H9 (cell line): ENCODE measurements at regions not wholly inside any gene's neighbourhood (a gene's known extent, or its start where the extent isn't known, plus 50 kb on each side); places are given as distances from the start of the nearest gene placed in this dataset.

ENCODE experiments used
- DNase-seq: peaks from one replicate; pipeline ENCODE4 v3.0.0-alpha.2; 2017
- H2AFZ ChIP-seq: one replicate; pipeline ENCODE4 v1.6.1; 2013; ENCODE audit warnings: mild to moderate bottlenecking, low read length, control low read depth, moderate library complexity
- H2AK5ac ChIP-seq: 2 replicates; pipeline ENCODE4 v1.6.1; 2013; ENCODE audit warnings: low read length, control low read depth, mixed read lengths; ENCODE audit not compliant: insufficient read length
- H2BK120ac ChIP-seq: one replicate; pipeline ENCODE4 v1.6.1; 2013; ENCODE audit warnings: low read depth, mild to moderate bottlenecking, low read length, control low read depth, inconsistent platforms; ENCODE audit not compliant: poor library complexity, severe bottlenecking
- H2BK12ac ChIP-seq: 2 replicates; pipeline ENCODE4 v1.6.1; 2013; ENCODE audit warnings: low read length, control low read depth, mixed read lengths, low read depth; ENCODE audit not compliant: insufficient read length
- H2BK15ac ChIP-seq: 2 replicates; pipeline ENCODE4 v1.6.1; 2013; ENCODE audit warnings: low read depth, low read length, control low read depth
- H2BK20ac ChIP-seq: one replicate; pipeline ENCODE4 v1.6.1; 2013; ENCODE audit warnings: low read depth, mild to moderate bottlenecking, low read length, control low read depth, inconsistent platforms; ENCODE audit not compliant: poor library complexity, severe bottlenecking
- H2BK5ac ChIP-seq: 2 replicates; pipeline ENCODE4 v1.6.1; 2013; ENCODE audit warnings: low read length, control low read depth, mixed read lengths; ENCODE audit not compliant: insufficient read length
- H3K14ac ChIP-seq: 2 replicates; pipeline ENCODE4 v1.6.1; 2013; ENCODE audit warnings: low read length, control low read depth; ENCODE audit not compliant: insufficient read depth
- H3K18ac ChIP-seq: 2 replicates; pipeline ENCODE4 v1.6.1; 2013; ENCODE audit warnings: low read depth, mild to moderate bottlenecking, mixed read lengths, low read length, control low read depth; ENCODE audit not compliant: insufficient read length
- H3K23ac ChIP-seq: 2 replicates; pipeline ENCODE4 v1.6.1; 2013; ENCODE audit warnings: low read length, control low read depth, mixed read lengths, low read depth; ENCODE audit not compliant: insufficient read length
- H3K23me2 ChIP-seq: 2 replicates; pipeline ENCODE4 v1.6.1; 2013; ENCODE audit warnings: low read depth, mild to moderate bottlenecking, mixed read lengths, low read length, control low read depth; ENCODE audit not compliant: insufficient read length, poor library complexity, severe bottlenecking
- H3K27ac ChIP-seq: 2 replicates; pipeline ENCODE4 v1.5.1; 2013; ENCODE audit warnings: low read length, control low read depth, mixed read lengths, low read depth; ENCODE audit not compliant: insufficient read length
- H3K27me3 ChIP-seq: 2 replicates; pipeline ENCODE4 v1.6.1; 2013; ENCODE audit warnings: low read length, control low read depth, inconsistent platforms; ENCODE audit not compliant: insufficient read depth
- H3K4ac ChIP-seq: 2 replicates; pipeline ENCODE4 v1.6.1; 2013; ENCODE audit warnings: low read depth, mild to moderate bottlenecking, control low read depth, inconsistent platforms, low read length, moderate library complexity
- H3K4me1 ChIP-seq: 2 replicates; pipeline ENCODE4 v1.6.1; 2013; ENCODE audit warnings: low read length, control low read depth, inconsistent platforms; ENCODE audit not compliant: insufficient read depth
- H3K4me2 ChIP-seq: 2 replicates; pipeline ENCODE4 v1.6.1; 2013; ENCODE audit warnings: low read length, control low read depth, mixed read lengths; ENCODE audit not compliant: insufficient read length, insufficient read depth
- H3K56ac ChIP-seq: 2 replicates; pipeline ENCODE4 v1.6.1; 2013; ENCODE audit warnings: low read depth, mild to moderate bottlenecking, mixed read lengths, low read length, control low read depth; ENCODE audit not compliant: insufficient read length
- H3K79me1 ChIP-seq: 2 replicates; pipeline ENCODE4 v1.6.1; 2013; ENCODE audit warnings: low read depth, mild to moderate bottlenecking, moderate library complexity, low read length, control low read depth, inconsistent platforms; ENCODE audit not compliant: insufficient read depth, poor library complexity, severe bottlenecking
- H3K79me2 ChIP-seq: 2 replicates; pipeline ENCODE4 v1.6.1; 2013; ENCODE audit warnings: low read length, control low read depth, inconsistent platforms; ENCODE audit not compliant: insufficient read depth
- H3K9ac ChIP-seq: 2 replicates; pipeline ENCODE4 v1.6.1; 2013; ENCODE audit warnings: low read length, control low read depth, mixed read lengths; ENCODE audit not compliant: insufficient read length; ENCODE audit errors: extremely low read depth
- H3K9me3 ChIP-seq: one replicate; pipeline ENCODE4 v1.6.1; 2013; ENCODE audit warnings: low read depth, low read length, inconsistent platforms; ENCODE audit not compliant: control insufficient read depth
- H3T11ph ChIP-seq: one replicate; pipeline ENCODE4 v1.6.1; 2013; ENCODE audit warnings: mild to moderate bottlenecking, low read length, control low read depth, inconsistent platforms
- H4K20me1 ChIP-seq: one replicate; pipeline ENCODE4 v1.6.1; 2013; ENCODE audit not compliant: control insufficient read depth, insufficient read length, insufficient read depth
- H4K5ac ChIP-seq: 2 replicates; pipeline ENCODE4 v1.6.1; 2013; ENCODE audit warnings: low read depth, mild to moderate bottlenecking, mixed read lengths, low read length, control low read depth; ENCODE audit not compliant: insufficient read length
- H4K8ac ChIP-seq: replicated peaks from 2 replicates; pipeline ENCODE4 v1.6.1; 2013; ENCODE audit warnings: low read length, control low read depth, mixed read lengths, low read depth; ENCODE audit not compliant: insufficient read length
- H4K91ac ChIP-seq: 2 replicates; pipeline ENCODE4 v1.6.1; 2013; ENCODE audit warnings: low read depth, mild to moderate bottlenecking, moderate library complexity, mixed read lengths, low read length, control low read depth; ENCODE audit not compliant: insufficient read length
- H3K27ac Mint-ChIP-seq, 3 experiments: 2 replicates in 2 of 3; 3 replicates in 1 of 3; pipeline ENCODE4 v1.8.0; 2020 to 2021; ENCODE audit warnings: mixed read lengths in 3 of 3, mild to moderate bottlenecking in 1 of 3, moderate library complexity in 1 of 3
- H3K27me3 Mint-ChIP-seq: 2 replicates; pipeline ENCODE4 v1.8.0; 2021; ENCODE audit warnings: low read depth, mild to moderate bottlenecking, moderate library complexity, mixed read lengths
- H3K36me3 Mint-ChIP-seq, 3 experiments: 2 replicates in 2 of 3; 3 replicates in 1 of 3; pipeline ENCODE4 v1.8.0; 2020 to 2021; ENCODE audit warnings: low read depth in 3 of 3, mixed read lengths in 3 of 3; ENCODE audit not compliant: insufficient read depth in 1 of 3
- H3K4me1 Mint-ChIP-seq, 2 experiments: 2 replicates each; pipeline ENCODE4 v1.8.0; 2020; ENCODE audit warnings: mixed read lengths in 2 of 2
- H3K4me3 Mint-ChIP-seq, 2 experiments: 2 replicates in 1 of 2; 3 replicates in 1 of 2; pipeline ENCODE4 v1.8.0; 2020 to 2021; ENCODE audit warnings: mild to moderate bottlenecking in 2 of 2, mixed read lengths in 2 of 2, moderate library complexity in 1 of 2
- H3K9me3 Mint-ChIP-seq, 2 experiments: 2 replicates in 1 of 2; 3 replicates in 1 of 2; pipeline ENCODE4 v1.8.0; 2020; ENCODE audit warnings: mild to moderate bottlenecking in 2 of 2, mixed read lengths in 2 of 2, moderate library complexity in 1 of 2
- WGBS: extraction: QIAGEN DNeasy Blood & Tissue Kit; methylation state at CpG from one replicate; pipeline ENCODE4 v1.1.7; 2013; ENCODE audit warnings: missing lambda C conversion rate, low lambda C conversion rate, mixed read lengths; ENCODE audit not compliant: insufficient read length; ENCODE audit errors: extremely low coverage; 5-methylcytosine and 5-hydroxymethylcytosine counted together
- TF ChIP-seq, protein P1 (sequence below): fragments of 200-600 bp; sonication (generic); conservative IDR thresholded peaks from 3 replicates; pipeline ENCODE4 v1.8.0; 2021; ENCODE audit warnings: antibody characterized with exemption, mild to moderate bottlenecking

DNA sequence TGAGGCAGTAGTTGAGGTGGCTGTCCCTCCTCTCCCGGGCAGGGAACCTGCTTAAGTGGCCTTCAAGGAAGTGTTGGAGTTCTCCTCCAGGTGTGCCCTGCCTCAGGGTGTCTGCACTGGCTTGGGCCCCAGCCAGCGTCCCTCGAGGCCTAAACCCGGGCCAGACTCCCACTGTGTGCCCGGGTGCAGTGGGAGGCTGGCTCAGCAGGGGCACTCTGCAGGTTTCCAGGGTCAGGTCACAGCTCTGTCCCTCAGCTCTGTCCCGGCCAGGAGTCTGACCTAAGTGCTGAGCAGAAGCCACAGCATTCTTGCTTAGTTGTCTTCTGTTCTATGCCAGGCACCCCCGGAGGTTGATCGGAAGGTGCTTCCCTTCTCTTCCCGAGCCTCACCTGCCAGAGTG is 69.0 kb upstream of the OTOS start:
- Histone ChIP-seq H4K8ac (no peak overlapping the region), H2BK5ac (no peak overlapping the region), H4K20me1 (no peaks in the 10 kb centered on the region), H3T11ph (no peak overlapping the region), H2BK12ac (no peak overlapping the region), H3K23me2 (no peaks in the 10 kb centered on the region), H3K9me3 (no peaks in the 10 kb centered on the region), H3K4me1 (peaks cover 6% of the 10 kb centered on the region; the same call in 1 of the 2 replicates), H2AK5ac (no peak overlapping the region), H3K4me2 (no peak overlapping the region), H2BK20ac (no peak overlapping the region), H3K79me1 (no peaks in the 10 kb centered on the region), H3K79me2 (no peaks in the 10 kb centered on the region), H3K27ac (no peak overlapping the region), H2AFZ (no peak overlapping the region), H3K27me3 (no peaks in the 10 kb centered on the region), H3K23ac (no peak overlapping the region), H3K4ac (no peak overlapping the region), H2BK120ac (no peak overlapping the region), H3K18ac (no peak overlapping the region), H3K14ac (no peak overlapping the region; the same call in 1 of the 2 replicates), H4K91ac (no peak overlapping the region), H3K9ac (no peak overlapping the region), H4K5ac (no peak overlapping the region), H3K56ac (no peak overlapping the region), H2BK15ac (no peak overlapping the region)
- WGBS = no CpG with 5 or more reads among the region's 9 CpGs
- Mint-ChIP-seq H3K4me3 (no peak overlapping the region), H3K36me3 (peaks cover 0 to 5% (median 0%) of the 10 kb centered on the region in 3 experiments; a peak in 4 of 7 replicates), H3K27ac (no peak overlapping the region), H3K4me1 (peaks cover 16 to 24% of the 10 kb centered on the region in 2 experiments), H3K9me3 (peaks cover 3 to 14% of the 10 kb centered on the region in 2 experiments), H3K27me3 (peaks cover 8% of the 10 kb centered on the region)
- TF ChIP-seq, protein P1, sequence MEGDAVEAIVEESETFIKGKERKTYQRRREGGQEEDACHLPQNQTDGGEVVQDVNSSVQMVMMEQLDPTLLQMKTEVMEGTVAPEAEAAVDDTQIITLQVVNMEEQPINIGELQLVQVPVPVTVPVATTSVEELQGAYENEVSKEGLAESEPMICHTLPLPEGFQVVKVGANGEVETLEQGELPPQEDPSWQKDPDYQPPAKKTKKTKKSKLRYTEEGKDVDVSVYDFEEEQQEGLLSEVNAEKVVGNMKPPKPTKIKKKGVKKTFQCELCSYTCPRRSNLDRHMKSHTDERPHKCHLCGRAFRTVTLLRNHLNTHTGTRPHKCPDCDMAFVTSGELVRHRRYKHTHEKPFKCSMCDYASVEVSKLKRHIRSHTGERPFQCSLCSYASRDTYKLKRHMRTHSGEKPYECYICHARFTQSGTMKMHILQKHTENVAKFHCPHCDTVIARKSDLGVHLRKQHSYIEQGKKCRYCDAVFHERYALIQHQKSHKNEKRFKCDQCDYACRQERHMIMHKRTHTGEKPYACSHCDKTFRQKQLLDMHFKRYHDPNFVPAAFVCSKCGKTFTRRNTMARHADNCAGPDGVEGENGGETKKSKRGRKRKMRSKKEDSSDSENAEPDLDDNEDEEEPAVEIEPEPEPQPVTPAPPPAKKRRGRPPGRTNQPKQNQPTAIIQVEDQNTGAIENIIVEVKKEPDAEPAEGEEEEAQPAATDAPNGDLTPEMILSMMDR = no peak
- no peak for DNase-seq
